GM18867 (cell line): ENCODE measurements at regions not wholly inside any gene's neighbourhood (a gene's known extent, or its start where the extent isn't known, plus 50 kb on each side); places are given as distances from the start of the nearest gene placed in this dataset.
A peak's percentile ranks its signal among the peaks of the same experiment; 100 is the strongest.

Source experiments
- ATAC-seq: cut with Tn5 transposase; IDR thresholded peaks from one replicate; pipeline ENCODE4 v1.9.1; 2021; ENCODE audit warnings: mild to moderate bottlenecking, moderate library complexity; ENCODE audit not compliant: unreplicated experiment

DNA sequence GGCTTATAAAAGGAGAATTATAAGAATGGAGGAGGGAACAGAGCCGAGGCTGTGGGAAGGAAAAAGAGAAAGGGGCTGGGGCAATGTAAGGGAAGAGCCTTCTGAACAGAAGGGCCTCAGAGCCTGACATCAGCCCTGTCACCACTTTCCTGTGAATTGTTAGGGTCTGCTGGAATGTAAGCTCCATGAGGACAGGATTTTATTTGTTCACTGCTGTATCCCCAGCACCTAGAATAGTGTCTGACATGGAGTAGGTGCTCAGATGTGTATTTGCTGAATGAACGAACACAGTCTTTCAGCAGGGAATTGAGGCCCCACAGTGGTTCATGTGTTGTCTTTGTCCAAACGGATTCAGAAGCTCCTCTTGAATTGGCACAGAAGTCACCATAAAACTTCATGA, 251.5 kb downstream of the OPA1 start:
- ATAC-seq: no peak

- no peak for ATAC-seq
These were observed 252.1 kb downstream of the OPA1 start for GRCh38 chr3:193845144-193845543.

- no peak for ATAC-seq
These were observed 253.6 kb downstream of the OPA1 start for GRCh38 chr3:193846569-193846968.

DNA sequence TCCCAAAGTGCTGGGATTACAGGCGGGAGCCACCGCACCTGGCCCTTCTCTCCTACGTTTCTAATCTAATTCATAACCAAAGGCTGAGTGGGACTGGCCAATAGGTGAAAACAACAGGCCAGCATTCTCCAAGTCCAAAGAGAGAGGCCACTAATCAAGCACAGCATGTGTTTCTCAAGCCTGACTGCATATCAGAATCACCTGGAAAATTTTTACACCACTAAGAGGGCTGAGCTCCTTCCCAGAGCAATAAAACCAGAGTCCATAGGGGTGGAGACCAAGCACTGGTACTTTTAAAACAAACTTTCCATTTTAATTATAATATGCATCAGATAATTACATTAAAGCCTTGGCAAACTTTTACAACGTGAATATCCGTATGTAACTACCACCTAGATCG, 254.4 kb downstream of the OPA1 start:
- no peak for ATAC-seq

- no peak for ATAC-seq
These were observed 255.5 kb downstream of the OPA1 start for GRCh38 chr3:193848547-193848946.

DNA sequence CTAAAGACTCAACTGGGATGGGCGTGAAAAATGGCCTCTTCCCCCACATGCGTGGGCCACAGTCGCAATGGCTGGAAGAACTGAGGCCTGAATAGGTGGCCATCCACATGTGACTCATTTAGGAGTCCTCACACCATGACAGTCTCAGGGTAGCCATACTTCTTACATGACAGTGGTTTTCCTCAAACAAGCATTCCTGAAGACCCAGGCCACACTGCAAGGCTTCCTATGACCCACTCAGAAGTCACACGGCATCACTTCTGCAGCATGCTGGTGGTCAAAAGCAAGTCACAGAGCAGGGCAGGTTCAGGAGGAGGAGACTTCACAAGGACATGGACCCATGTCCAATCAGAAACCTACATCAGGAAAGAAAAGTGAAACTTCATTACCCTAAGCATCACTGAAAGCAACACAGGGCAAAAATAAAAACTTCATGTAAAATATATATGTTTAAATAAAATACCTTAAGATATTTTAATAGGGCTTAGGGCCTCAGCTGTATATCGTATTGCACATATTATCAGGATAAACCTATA, 257.1 kb downstream of the OPA1 start:
- no peak for ATAC-seq

- no peak for ATAC-seq
These were observed 258.4 kb downstream of the OPA1 start for GRCh38 chr3:193851428-193851847.

GRCh38 chr3:193851941-193852674, 259.1 kb downstream of the OPA1 start:
- no peak for ATAC-seq

GRCh38 chr3:193852901-193853300, 259.9 kb downstream of the OPA1 start:
- ATAC-seq: no peak

DNA sequence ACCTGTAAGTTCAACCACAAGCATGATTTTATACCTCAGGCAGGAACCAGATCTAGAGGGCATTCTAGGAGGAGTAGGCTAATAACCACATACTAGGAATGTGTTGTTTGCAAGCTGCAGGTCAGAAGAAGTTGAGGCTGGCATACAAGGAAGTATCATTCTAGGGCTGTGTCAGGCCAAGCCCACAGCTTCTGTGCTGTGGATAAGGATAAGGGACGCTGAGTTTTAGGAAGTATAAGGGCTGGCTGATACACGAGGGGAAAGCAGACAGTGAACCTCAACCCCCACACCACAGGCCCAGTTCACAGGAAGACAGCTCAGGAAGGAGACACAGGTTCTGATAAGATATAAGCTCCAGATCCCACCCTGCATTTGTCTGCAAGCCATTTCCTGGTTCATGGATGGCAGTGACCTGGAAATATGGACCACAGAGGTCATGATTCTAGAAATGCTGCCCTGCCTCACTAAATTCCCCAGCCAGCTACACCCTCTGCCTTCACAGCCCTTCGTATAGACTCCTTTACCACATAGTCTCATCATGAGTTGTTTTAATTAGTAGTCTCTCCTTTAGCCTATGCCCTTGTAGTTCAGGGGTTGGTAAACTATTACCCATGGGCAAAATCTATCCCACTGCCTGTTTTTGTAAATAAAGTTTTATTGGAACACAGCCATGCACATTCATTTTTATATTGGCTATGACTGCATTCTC, 260.7 kb downstream of the OPA1 start:
- ATAC-seq: no peak

GRCh38 chr3:193857996-193858395, 265.0 kb downstream of the OPA1 start:
- no peak for ATAC-seq

GRCh38 chr3:193859195-193859594, 266.2 kb downstream of the OPA1 start:
- no peak for ATAC-seq

GRCh38 chr3:193861012-193861411, 268.0 kb downstream of the OPA1 start:
- no peak for ATAC-seq

GRCh38 chr3:193862843-193863242, 269.8 kb downstream of the OPA1 start:
- ATAC-seq: no peak

GRCh38 chr3:193863657-193864357, 270.8 kb downstream of the OPA1 start:
- ATAC-seq: no peak

GRCh38 chr3:193865339-193865738, 270.6 kb upstream of the HES1 start:
- peak; percentile 96 for ATAC-seq

- no peak for ATAC-seq
These were observed 270.0 kb upstream of the HES1 start for GRCh38 chr3:193865896-193866480.

DNA sequence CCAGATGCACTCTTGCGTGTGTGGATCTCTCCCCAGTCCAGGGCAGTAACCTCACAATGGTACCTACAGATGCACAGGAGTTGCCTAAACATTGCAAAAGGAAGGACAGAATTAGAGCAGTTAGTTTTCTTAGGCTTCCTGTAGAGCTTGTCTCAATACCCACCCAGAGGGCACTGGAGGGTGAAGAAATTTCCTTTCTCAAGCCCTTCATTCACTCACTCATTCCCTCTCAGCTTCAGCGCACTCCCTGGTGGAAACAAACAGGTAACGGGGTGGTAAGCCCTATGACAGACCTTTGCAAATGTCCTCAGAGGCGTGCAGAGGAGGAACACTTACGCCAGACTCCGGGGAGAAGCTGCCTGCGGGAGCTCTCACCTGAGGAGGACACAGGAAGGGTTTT, 267.4 kb upstream of the HES1 start:
- ATAC-seq: no peak

DNA sequence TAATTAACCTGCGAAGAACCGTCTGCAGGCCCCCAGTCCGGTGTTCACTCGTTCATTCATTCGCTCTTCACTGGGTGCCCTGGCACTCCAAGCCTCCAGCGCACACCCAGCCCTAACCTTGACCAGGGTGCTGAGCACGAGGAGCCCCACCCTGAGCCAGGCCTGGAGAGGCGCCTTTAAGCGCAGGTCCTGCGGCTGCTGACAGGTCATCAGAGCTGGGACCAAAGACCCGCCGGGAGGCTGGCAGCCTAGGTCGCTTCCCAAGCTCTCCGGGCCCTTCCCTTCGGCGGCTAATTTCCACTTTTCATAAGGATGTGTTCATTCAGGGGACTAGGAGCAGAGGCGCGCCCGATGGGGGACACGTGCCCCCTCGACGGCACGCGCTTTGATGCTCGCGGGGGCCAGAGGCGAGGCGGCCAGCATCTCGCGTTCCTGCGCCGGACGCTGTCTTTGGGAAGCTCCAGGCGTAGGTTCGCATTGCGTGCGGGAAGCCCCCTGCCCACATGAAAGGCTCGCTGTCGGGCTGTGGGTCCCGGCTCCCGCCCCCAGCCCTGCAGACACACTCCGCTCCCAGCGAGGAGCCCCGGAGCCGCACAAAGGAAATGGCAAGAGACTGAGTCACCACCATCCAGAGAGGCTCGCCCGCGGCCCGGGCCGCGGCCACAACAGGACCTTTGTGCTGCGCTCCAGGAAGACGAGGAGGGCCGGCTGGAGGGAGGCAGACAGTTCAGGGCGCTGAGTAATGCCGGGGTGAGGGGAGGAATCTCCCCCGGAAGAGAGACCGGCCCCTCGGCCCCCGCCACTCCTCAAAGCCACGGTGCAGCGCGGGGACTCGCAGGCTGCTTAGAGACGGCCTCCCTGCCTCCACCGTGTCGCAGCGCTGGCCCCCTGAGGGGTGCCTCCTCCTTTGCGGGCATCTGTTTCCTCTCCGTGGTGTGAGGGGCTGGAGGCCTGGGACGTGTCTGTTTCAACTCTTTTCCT, 266.4 kb upstream of the HES1 start:
- ATAC-seq: no peak
